ENCODE measurements at regions not wholly inside any gene's neighbourhood (a gene's known extent, or its start where the extent isn't known, plus 50 kb on each side); places are given as distances from the start of the nearest gene placed in this dataset.

- Histone ChIP-seq H3K4ac (ENCODE audit: low read depth, low read length) (no peak overlapping the region), H3K79me2 (ENCODE audit: control insufficient read depth, insufficient read depth, low read length) (no peaks in the 10 kb centered on the region), H3K79me1 (ENCODE audit: low read length) (no peaks in the 10 kb centered on the region), H3K4me3 (ENCODE audit: low read length) (no peak overlapping the region), H4K8ac (ENCODE audit: low read depth, low read length) (peak overlapping the region; percentile 66), H3K23ac (ENCODE audit: low read length) (no peak overlapping the region), H2BK15ac (replicated peaks; ENCODE audit: low read depth) (no peak overlapping the region), H4K5ac (ENCODE audit: low read length) (no peak overlapping the region), H3K27ac (ENCODE audit: low read depth, low read length) (no peak overlapping the region), H3K56ac (ENCODE audit: low read length) (no peak overlapping the region), H3K36me3 (ENCODE audit: control insufficient read depth, insufficient read depth, low read length) (no peaks in the 10 kb centered on the region), H2BK120ac (ENCODE audit: low read depth, low read length) (no peak overlapping the region), H3K4me1 (ENCODE audit: control insufficient read depth, low read depth, low read length) (no peaks in the 10 kb centered on the region), H2AK5ac (ENCODE audit: low read length) (no peak overlapping the region), H2BK5ac (ENCODE audit: low read length) (no peak overlapping the region), H3K27me3 (ENCODE audit: insufficient read depth, low read length, poor library complexity) (no peaks in the 10 kb centered on the region), H3K18ac (ENCODE audit: low read length) (no peak overlapping the region), H3K9ac (ENCODE audit: low read length) (no peak overlapping the region), H3K4me2 (ENCODE audit: low read length) (no peak overlapping the region)
- DNase-seq: peak; percentile 54
- WGBS (ENCODE audit: extremely low coverage, insufficient coverage, low lambda C conversion rate): no CpG with 5 or more reads among the region's 5 CpGs
These were observed 108.1 kb downstream of the PMP22 start for GRCh38 chr17:15157051-15157450.

- H3K23ac ChIP-seq (ENCODE audit: low read length): no peak overlapping the region
- H2AK5ac ChIP-seq (ENCODE audit: low read length): no peak overlapping the region
- no peak overlapping the region for H3K4me2 ChIP-seq (ENCODE audit: low read length)
- H3K4ac ChIP-seq (ENCODE audit: low read depth, low read length): no peak overlapping the region
- no peak overlapping the region for H3K27ac ChIP-seq (ENCODE audit: low read depth, low read length)
- no peak overlapping the region for H3K9ac ChIP-seq (ENCODE audit: low read length)
- H4K5ac ChIP-seq (ENCODE audit: low read length): no peak overlapping the region
- WGBS (ENCODE audit: extremely low coverage, insufficient coverage, low lambda C conversion rate): no CpG with 5 or more reads among the region's 2 CpGs
- H3K4me1 ChIP-seq (ENCODE audit: control insufficient read depth, low read depth, low read length): no peaks in the 10 kb centered on the region
- no peak overlapping the region for H2BK120ac ChIP-seq (ENCODE audit: low read depth, low read length)
- no peak overlapping the region for H3K4me3 ChIP-seq (ENCODE audit: low read length)
- no peak for DNase-seq
- H3K79me1 ChIP-seq (ENCODE audit: low read length): no peaks in the 10 kb centered on the region
- no peaks in the 10 kb centered on the region for H3K79me2 ChIP-seq (ENCODE audit: control insufficient read depth, insufficient read depth, low read length)
- H2BK15ac ChIP-seq (replicated peaks; ENCODE audit: low read depth): no peak overlapping the region
- no peak overlapping the region for H3K18ac ChIP-seq (ENCODE audit: low read length)
- H4K8ac ChIP-seq (ENCODE audit: low read depth, low read length): no peak overlapping the region
- H3K36me3 ChIP-seq (ENCODE audit: control insufficient read depth, insufficient read depth, low read length): no peaks in the 10 kb centered on the region
- no peak overlapping the region for H2BK5ac ChIP-seq (ENCODE audit: low read length)
- H3K27me3 ChIP-seq (ENCODE audit: insufficient read depth, low read length, poor library complexity): no peaks in the 10 kb centered on the region
- no peak overlapping the region for H3K56ac ChIP-seq (ENCODE audit: low read length)
These were observed 110.5 kb downstream of the PMP22 start for GRCh38 chr17:15154618-15155017.

- no peak overlapping the region for H4K5ac ChIP-seq (ENCODE audit: low read length)
- no peak overlapping the region for H2BK15ac ChIP-seq (replicated peaks; ENCODE audit: low read depth)
- no peak for DNase-seq
- H3K27ac ChIP-seq (ENCODE audit: low read depth, low read length): no peak overlapping the region
- no peak overlapping the region for H3K23ac ChIP-seq (ENCODE audit: low read length)
- no peak overlapping the region for H4K8ac ChIP-seq (ENCODE audit: low read depth, low read length)
- H3K27me3 ChIP-seq (ENCODE audit: insufficient read depth, low read length, poor library complexity): no peaks in the 10 kb centered on the region
- H3K79me1 ChIP-seq (ENCODE audit: low read length): no peaks in the 10 kb centered on the region
- H3K4me3 ChIP-seq (ENCODE audit: low read length): no peak overlapping the region
- WGBS (ENCODE audit: extremely low coverage, insufficient coverage, low lambda C conversion rate): no CpG with 5 or more reads among the region's 5 CpGs
- no peaks in the 10 kb centered on the region for H3K4me1 ChIP-seq (ENCODE audit: control insufficient read depth, low read depth, low read length)
- no peak overlapping the region for H3K4ac ChIP-seq (ENCODE audit: low read depth, low read length)
- no peaks in the 10 kb centered on the region for H3K36me3 ChIP-seq (ENCODE audit: control insufficient read depth, insufficient read depth, low read length)
- H3K9ac ChIP-seq (ENCODE audit: low read length): no peak overlapping the region
- no peak overlapping the region for H3K4me2 ChIP-seq (ENCODE audit: low read length)
- no peak overlapping the region for H2BK120ac ChIP-seq (ENCODE audit: low read depth, low read length)
- no peak overlapping the region for H3K56ac ChIP-seq (ENCODE audit: low read length)
- no peak overlapping the region for H2AK5ac ChIP-seq (ENCODE audit: low read length)
- H3K18ac ChIP-seq (ENCODE audit: low read length): no peak overlapping the region
- no peak overlapping the region for H2BK5ac ChIP-seq (ENCODE audit: low read length)
- H3K79me2 ChIP-seq (ENCODE audit: control insufficient read depth, insufficient read depth, low read length): no peaks in the 10 kb centered on the region
These were observed 119.5 kb downstream of the PMP22 start for GRCh38 chr17:15145621-15146020.

GRCh38 chr17:15143524-15143923 is 121.6 kb downstream of the PMP22 start:
- no peaks in the 10 kb centered on the region for H3K36me3 ChIP-seq (ENCODE audit: control insufficient read depth, insufficient read depth, low read length)
- no peak overlapping the region for H2AK5ac ChIP-seq (ENCODE audit: low read length)
- no peaks in the 10 kb centered on the region for H3K79me2 ChIP-seq (ENCODE audit: control insufficient read depth, insufficient read depth, low read length)
- no peaks in the 10 kb centered on the region for H3K27me3 ChIP-seq (ENCODE audit: insufficient read depth, low read length, poor library complexity)
- no peak overlapping the region for H2BK5ac ChIP-seq (ENCODE audit: low read length)
- no peak overlapping the region for H3K4ac ChIP-seq (ENCODE audit: low read depth, low read length)
- WGBS (ENCODE audit: extremely low coverage, insufficient coverage, low lambda C conversion rate): no CpG with 5 or more reads among the region's 6 CpGs
- H3K4me1 ChIP-seq (ENCODE audit: control insufficient read depth, low read depth, low read length): no peaks in the 10 kb centered on the region
- H3K23ac ChIP-seq (ENCODE audit: low read length): no peak overlapping the region
- no peak overlapping the region for H3K9ac ChIP-seq (ENCODE audit: low read length)
- H2BK120ac ChIP-seq (ENCODE audit: low read depth, low read length): no peak overlapping the region
- H3K4me3 ChIP-seq (ENCODE audit: low read length): no peak overlapping the region
- H3K79me1 ChIP-seq (ENCODE audit: low read length): no peaks in the 10 kb centered on the region
- no peak overlapping the region for H2BK15ac ChIP-seq (replicated peaks; ENCODE audit: low read depth)
- H4K5ac ChIP-seq (ENCODE audit: low read length): no peak overlapping the region
- DNase-seq: peak; percentile 60
- no peak overlapping the region for H3K27ac ChIP-seq (ENCODE audit: low read depth, low read length)
- no peak overlapping the region for H3K4me2 ChIP-seq (ENCODE audit: low read length)
- no peak overlapping the region for H3K56ac ChIP-seq (ENCODE audit: low read length)
- H4K8ac ChIP-seq (ENCODE audit: low read depth, low read length): no peak overlapping the region
- H3K18ac ChIP-seq (ENCODE audit: low read length): no peak overlapping the region

- Histone ChIP-seq H4K8ac (ENCODE audit: low read depth, low read length) (no peak overlapping the region), H3K4me2 (ENCODE audit: low read length) (no peak overlapping the region), H3K23ac (ENCODE audit: low read length) (no peak overlapping the region), H3K18ac (ENCODE audit: low read length) (no peak overlapping the region), H3K4me3 (ENCODE audit: low read length) (no peak overlapping the region), H2BK15ac (replicated peaks; ENCODE audit: low read depth) (no peak overlapping the region), H4K5ac (ENCODE audit: low read length) (no peak overlapping the region), H3K36me3 (ENCODE audit: control insufficient read depth, insufficient read depth, low read length) (no peaks in the 10 kb centered on the region), H3K79me1 (ENCODE audit: low read length) (no peaks in the 10 kb centered on the region), H3K9ac (ENCODE audit: low read length) (no peak overlapping the region), H2AK5ac (ENCODE audit: low read length) (no peak overlapping the region), H3K27ac (ENCODE audit: low read depth, low read length) (no peak overlapping the region), H3K27me3 (ENCODE audit: insufficient read depth, low read length, poor library complexity) (no peaks in the 10 kb centered on the region), H3K4me1 (ENCODE audit: control insufficient read depth, low read depth, low read length) (no peaks in the 10 kb centered on the region), H3K79me2 (ENCODE audit: control insufficient read depth, insufficient read depth, low read length) (no peaks in the 10 kb centered on the region), H3K4ac (ENCODE audit: low read depth, low read length) (no peak overlapping the region), H2BK5ac (ENCODE audit: low read length) (no peak overlapping the region), H3K56ac (ENCODE audit: low read length) (no peak overlapping the region), H2BK120ac (ENCODE audit: low read depth, low read length) (no peak overlapping the region)
- WGBS (ENCODE audit: extremely low coverage, insufficient coverage, low lambda C conversion rate): no CpG with 5 or more reads among the region's 2 CpGs
- peak; percentile 14 for DNase-seq
These were observed 130.8 kb downstream of the PMP22 start for GRCh38 chr17:15134363-15134762.

- H3K56ac ChIP-seq (ENCODE audit: low read length): no peak overlapping the region
- no peak overlapping the region for H3K4me2 ChIP-seq (ENCODE audit: low read length)
- WGBS (ENCODE audit: extremely low coverage, insufficient coverage, low lambda C conversion rate): no CpG with 5 or more reads among the region's 4 CpGs
- no peaks in the 10 kb centered on the region for H3K27me3 ChIP-seq (ENCODE audit: insufficient read depth, low read length, poor library complexity)
- DNase-seq: no peak
- no peak overlapping the region for H2BK15ac ChIP-seq (replicated peaks; ENCODE audit: low read depth)
- no peaks in the 10 kb centered on the region for H3K4me1 ChIP-seq (ENCODE audit: control insufficient read depth, low read depth, low read length)
- H3K9ac ChIP-seq (ENCODE audit: low read length): no peak overlapping the region
- H3K4ac ChIP-seq (ENCODE audit: low read depth, low read length): no peak overlapping the region
- no peaks in the 10 kb centered on the region for H3K79me2 ChIP-seq (ENCODE audit: control insufficient read depth, insufficient read depth, low read length)
- H4K5ac ChIP-seq (ENCODE audit: low read length): no peak overlapping the region
- H3K79me1 ChIP-seq (ENCODE audit: low read length): no peaks in the 10 kb centered on the region
- no peak overlapping the region for H2BK120ac ChIP-seq (ENCODE audit: low read depth, low read length)
- no peak overlapping the region for H3K18ac ChIP-seq (ENCODE audit: low read length)
- no peak overlapping the region for H4K8ac ChIP-seq (ENCODE audit: low read depth, low read length)
- no peak overlapping the region for H3K23ac ChIP-seq (ENCODE audit: low read length)
- H2AK5ac ChIP-seq (ENCODE audit: low read length): no peak overlapping the region
- no peak overlapping the region for H3K4me3 ChIP-seq (ENCODE audit: low read length)
- no peak overlapping the region for H2BK5ac ChIP-seq (ENCODE audit: low read length)
- no peaks in the 10 kb centered on the region for H3K36me3 ChIP-seq (ENCODE audit: control insufficient read depth, insufficient read depth, low read length)
- H3K27ac ChIP-seq (ENCODE audit: low read depth, low read length): no peak overlapping the region
These were observed 131.3 kb downstream of the PMP22 start for GRCh38 chr17:15133826-15134225.

All from mesendoderm (in vitro differentiated cells).